ENCODE measurements at regions not wholly inside any gene's neighbourhood (a gene's known extent, or its start where the extent isn't known, plus 50 kb on each side); places are given as distances from the start of the nearest gene placed in this dataset.

DNA sequence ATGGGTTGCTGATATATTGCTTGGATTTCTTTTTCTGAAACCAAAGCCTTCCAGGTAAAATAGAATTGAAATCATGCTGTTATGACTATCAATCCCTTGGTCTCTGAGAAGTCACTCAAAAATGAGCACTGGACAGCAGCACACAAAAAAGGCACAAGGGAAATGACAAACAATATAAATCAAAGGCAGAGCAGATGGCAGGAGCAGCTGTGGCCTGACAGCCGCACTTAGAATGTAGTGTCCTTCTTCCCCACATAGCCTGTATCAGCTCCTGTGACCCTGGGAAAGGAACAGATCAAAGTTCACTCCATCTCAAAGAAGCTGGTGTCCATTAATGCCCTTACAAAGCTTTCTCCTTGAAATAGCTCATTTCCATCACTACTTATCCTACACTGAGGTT is 326.7 kb downstream of the SUCLG1 start:
- TF ChIP-seq, protein P1, sequence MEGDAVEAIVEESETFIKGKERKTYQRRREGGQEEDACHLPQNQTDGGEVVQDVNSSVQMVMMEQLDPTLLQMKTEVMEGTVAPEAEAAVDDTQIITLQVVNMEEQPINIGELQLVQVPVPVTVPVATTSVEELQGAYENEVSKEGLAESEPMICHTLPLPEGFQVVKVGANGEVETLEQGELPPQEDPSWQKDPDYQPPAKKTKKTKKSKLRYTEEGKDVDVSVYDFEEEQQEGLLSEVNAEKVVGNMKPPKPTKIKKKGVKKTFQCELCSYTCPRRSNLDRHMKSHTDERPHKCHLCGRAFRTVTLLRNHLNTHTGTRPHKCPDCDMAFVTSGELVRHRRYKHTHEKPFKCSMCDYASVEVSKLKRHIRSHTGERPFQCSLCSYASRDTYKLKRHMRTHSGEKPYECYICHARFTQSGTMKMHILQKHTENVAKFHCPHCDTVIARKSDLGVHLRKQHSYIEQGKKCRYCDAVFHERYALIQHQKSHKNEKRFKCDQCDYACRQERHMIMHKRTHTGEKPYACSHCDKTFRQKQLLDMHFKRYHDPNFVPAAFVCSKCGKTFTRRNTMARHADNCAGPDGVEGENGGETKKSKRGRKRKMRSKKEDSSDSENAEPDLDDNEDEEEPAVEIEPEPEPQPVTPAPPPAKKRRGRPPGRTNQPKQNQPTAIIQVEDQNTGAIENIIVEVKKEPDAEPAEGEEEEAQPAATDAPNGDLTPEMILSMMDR (tag by site-specific recombination; IDR thresholded peaks at IDR 0.05): no peak
- TF ChIP-seq ZNF138 (tag by site-specific recombination; IDR thresholded peaks at IDR 0.05; ENCODE audit: borderline replicate concordance) (no peak), ZNF311 (tag by site-specific recombination; IDR thresholded peaks at IDR 0.05; ENCODE audit: borderline replicate concordance) (no peak), IKZF3 (tag by site-specific recombination; IDR thresholded peaks at IDR 0.05) (no peak), ZNF2 (tag by site-specific recombination; IDR thresholded peaks at IDR 0.05) (no peak), ZBTB1 (tag by site-specific recombination; IDR thresholded peaks at IDR 0.05) (no peak), ZBTB8A (tag by site-specific recombination; IDR thresholded peaks at IDR 0.05) (no peak), ZNF335 (tag by site-specific recombination; conservative IDR thresholded peaks at IDR 0.05) (no peak), SP3 (tag by site-specific recombination; IDR thresholded peaks at IDR 0.05) (no peak), ZBTB7A (tag by site-specific recombination; IDR thresholded peaks at IDR 0.05; ENCODE audit: low read depth) (no peak), GLI2 (tag by site-specific recombination; IDR thresholded peaks at IDR 0.05; ENCODE audit: borderline replicate concordance, low read depth) (no peak)
- TF ChIP-seq, protein P2, sequence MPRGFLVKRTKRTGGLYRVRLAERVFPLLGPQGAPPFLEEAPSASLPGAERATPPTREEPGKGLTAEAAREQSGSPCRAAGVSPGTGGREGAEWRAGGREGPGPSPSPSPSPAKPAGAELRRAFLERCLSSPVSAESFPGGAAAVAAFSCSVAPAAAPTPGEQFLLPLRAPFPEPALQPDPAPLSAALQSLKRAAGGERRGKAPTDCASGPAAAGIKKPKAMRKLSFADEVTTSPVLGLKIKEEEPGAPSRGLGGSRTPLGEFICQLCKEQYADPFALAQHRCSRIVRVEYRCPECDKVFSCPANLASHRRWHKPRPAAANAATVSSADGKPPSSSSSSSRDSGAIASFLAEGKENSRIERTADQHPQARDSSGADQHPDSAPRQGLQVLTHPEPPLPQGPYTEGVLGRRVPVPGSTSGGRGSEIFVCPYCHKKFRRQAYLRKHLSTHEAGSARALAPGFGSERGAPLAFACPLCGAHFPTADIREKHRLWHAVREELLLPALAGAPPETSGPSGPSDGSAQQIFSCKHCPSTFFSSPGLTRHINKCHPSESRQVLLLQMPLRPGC (tag by site-specific recombination; IDR thresholded peaks at IDR 0.05): no peak
- TF ChIP-seq, protein P3, sequence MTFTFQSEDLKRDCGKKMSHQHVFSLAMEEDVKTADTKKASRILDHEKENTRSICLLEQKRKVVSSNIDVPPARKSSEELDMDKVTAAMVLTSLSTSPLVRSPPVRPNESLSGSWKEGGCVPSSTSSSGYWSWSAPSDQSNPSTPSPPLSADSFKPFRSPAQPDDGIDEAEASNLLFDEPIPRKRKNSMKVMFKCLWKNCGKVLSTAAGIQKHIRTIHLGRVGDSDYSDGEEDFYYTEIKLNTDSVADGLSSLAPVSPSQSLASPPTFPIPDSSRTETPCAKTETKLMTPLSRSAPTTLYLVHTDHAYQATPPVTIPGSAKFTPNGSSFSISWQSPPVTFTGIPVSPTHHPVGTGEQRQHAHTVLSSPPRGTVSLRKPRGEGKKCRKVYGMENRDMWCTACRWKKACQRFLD (tag by site-specific recombination; IDR thresholded peaks at IDR 0.05): no peak
- TF ChIP-seq, protein P4, sequence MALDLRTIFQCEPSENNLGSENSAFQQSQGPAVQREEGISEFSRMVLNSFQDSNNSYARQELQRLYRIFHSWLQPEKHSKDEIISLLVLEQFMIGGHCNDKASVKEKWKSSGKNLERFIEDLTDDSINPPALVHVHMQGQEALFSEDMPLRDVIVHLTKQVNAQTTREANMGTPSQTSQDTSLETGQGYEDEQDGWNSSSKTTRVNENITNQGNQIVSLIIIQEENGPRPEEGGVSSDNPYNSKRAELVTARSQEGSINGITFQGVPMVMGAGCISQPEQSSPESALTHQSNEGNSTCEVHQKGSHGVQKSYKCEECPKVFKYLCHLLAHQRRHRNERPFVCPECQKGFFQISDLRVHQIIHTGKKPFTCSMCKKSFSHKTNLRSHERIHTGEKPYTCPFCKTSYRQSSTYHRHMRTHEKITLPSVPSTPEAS (tag by site-specific recombination; IDR thresholded peaks at IDR 0.05): no peak

All from HEK293 (cell line).